T follicular helper cell (primary cell): ENCODE measurements at regions not wholly inside any gene's neighbourhood (a gene's known extent, or its start where the extent isn't known, plus 50 kb on each side); places are given as distances from the start of the nearest gene placed in this dataset.
"Not testable (repeated sequence)": the region's sequence is repeated elsewhere in the genome, so short reads cannot be mapped to it uniquely, and the experiment has no call there.

Source experiments
- DNase-seq: peaks from one replicate; pipeline ENCODE4 v3.0.0-alpha.2; 2020; ENCODE audit warnings: low read depth

DNA sequence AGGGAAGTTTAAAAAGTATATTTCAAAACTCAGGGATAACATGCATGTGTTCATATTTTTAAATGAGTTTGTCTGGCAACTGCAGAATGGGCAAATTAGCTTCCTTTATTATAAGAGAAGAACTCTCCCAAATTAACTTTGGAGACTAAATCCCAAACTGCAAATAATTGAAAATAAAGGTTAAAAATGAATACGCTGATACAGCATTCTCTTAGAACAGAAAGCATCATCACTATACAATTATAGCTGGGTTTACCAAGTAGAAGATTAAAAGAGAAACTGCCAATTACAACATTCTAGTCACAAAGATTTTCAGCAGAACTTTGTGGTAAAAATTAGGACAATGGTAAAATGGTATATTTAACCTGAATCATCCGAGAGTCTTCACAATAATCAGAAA, 73.3 kb downstream of the OLFM4 start:
- DNase-seq: no peak

DNA sequence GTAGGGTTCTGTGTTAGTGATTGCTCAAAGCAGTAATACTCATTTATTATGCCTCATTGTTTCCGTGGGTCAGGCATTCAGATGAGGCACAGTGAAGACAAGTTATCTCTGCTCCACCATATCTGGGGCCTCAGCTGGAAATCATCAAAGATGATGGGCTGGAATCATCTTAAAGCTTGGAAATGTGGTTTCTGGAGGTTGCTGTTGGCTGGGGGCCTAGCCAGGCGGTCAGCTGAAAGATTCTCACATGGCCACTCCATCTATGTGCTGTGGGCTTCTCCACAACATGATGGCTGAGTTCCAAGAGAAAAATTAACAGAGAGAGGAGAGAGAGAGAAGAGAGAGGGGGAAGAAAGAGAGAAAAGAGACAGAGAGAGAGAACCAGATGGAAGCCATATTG, 75.5 kb downstream of the OLFM4 start:
- DNase-seq: no peak

DNA sequence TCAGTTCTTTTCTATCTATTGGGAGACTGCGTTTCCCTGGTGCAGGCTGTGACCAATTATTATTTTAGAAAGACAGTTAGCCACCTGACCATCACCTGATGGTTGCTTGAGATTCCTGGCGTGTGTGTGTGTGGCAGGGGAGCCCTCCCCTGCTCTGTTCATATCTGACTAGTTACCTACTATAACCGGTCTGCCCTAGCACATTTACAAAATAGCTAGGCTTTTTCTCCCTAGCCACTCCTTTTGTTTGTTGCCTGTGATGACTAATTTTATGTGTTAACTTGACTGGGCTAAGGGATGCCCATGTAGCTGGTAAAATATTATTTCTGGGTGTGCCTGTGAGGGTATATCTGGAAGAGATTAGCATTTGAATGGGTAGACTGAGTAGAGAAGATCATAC, 76.9 kb downstream of the OLFM4 start:
- DNase-seq: no peak

GRCh38 chr13:53105890-53106289, 77.3 kb downstream of the OLFM4 start:
- DNase-seq: no peak

GRCh38 chr13:53110181-53110580, 81.6 kb downstream of the OLFM4 start:
- DNase-seq: no peak

- DNase-seq: no peak
Observed at GRCh38 chr13:53110614-53111013, 82.0 kb downstream of the OLFM4 start.

- DNase-seq: no peak
Observed at GRCh38 chr13:53112522-53112921, 83.9 kb downstream of the OLFM4 start.

GRCh38 chr13:53117048-53117447, 88.4 kb downstream of the OLFM4 start:
- not testable (repeated sequence) for DNase-seq

- no peak for DNase-seq
Observed at GRCh38 chr13:53121131-53121773, 92.6 kb downstream of the OLFM4 start.

DNA sequence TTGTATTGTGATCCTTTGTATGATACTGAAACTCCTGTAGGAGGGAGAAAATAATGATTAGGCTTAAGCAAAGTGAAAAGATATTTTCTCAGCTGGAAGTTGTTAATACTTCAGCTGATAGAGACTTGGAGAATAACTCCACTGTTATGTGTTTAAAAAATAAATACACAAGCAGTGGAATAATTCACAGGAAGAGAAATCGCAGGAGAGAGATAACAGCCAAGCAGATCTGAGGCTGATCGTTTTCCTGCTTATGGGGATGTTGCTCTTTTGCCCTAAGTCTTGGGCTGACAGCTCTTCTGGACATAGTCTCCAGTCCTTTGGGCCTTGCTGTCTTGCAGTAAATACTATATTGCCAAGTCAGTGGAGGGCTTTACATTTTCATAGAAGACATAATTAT, 93.3 kb downstream of the OLFM4 start:
- no peak for DNase-seq

GRCh38 chr13:53123536-53123935, 94.9 kb downstream of the OLFM4 start:
- DNase-seq: no peak

- DNase-seq: no peak
Observed at GRCh38 chr13:53124623-53125022, 96.0 kb downstream of the OLFM4 start.

- no peak for DNase-seq
Observed at GRCh38 chr13:53126841-53127245, 98.2 kb downstream of the OLFM4 start.

DNA sequence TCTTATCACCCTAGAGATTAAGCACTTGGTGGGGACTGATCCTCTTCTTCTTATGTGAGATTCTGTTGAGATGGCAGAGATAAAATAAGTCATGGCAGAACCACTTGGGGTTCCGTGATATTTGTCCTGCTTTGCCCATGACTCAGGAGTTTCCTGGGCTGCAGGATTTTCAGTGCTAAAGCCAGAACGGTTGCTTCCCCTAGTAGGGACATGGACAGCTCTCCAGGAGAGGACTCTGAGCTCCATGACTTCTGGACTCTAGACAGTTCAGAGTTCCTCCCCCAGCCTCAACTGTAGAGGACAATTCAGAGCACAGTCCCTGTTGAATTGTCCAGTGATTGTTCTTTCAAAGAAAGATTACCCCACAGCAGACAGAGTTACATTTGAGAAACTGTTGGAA, 98.8 kb downstream of the OLFM4 start:
- DNase-seq: no peak

DNA sequence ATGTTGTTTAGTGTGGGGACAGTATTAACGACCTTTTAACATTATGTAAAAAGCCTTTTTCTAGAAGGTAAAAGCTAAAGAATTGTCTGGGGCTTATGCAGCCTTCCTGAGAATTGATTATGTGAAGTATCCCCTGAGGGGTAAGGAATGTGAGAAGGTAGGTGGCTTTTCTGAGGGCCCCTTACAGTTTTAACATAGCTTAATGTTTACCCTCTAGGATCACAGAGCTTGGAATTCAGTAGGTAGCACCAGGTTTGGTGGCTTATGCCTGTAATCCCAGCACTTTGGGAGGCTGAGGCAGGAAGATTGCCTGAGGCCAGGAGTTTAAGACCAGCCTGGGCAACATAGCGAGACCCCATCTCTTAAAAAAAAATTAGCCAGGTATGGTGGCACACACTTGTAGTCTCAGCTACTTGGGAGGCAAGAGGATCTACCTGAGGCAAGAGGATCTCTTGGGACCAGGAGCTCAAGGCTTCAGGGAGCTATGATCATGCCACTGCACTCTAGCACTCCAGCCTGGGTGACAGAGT, 101.3 kb downstream of the OLFM4 start:
- DNase-seq: no peak

DNA sequence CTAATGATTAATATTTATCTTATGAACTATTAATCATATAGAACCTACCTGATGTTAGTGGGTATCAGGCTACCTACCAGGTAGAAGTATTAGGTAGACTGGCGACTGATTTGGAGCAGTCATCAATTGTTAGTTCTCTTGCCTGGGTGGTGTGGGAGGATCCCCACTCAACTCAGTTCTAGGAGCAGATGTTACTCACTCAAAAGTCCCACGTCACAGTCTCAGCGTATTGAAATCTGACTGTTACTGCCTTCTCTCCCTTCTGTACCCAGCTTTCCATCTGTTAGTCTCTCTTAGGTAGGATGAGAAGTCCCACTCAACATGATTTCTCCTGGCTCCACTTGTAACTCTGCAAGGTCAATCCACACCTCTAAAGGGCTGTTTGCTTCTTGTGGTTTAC, 102.7 kb downstream of the OLFM4 start:
- DNase-seq: no peak

GRCh38 chr13:53135301-53135700, 106.7 kb downstream of the OLFM4 start:
- no peak for DNase-seq

GRCh38 chr13:53136554-53137215, 108.1 kb downstream of the OLFM4 start:
- DNase-seq: no peak

- no peak for DNase-seq
Observed at GRCh38 chr13:53137779-53138178, 109.2 kb downstream of the OLFM4 start.

GRCh38 chr13:53138376-53139036, 109.9 kb downstream of the OLFM4 start:
- DNase-seq: no peak

DNA sequence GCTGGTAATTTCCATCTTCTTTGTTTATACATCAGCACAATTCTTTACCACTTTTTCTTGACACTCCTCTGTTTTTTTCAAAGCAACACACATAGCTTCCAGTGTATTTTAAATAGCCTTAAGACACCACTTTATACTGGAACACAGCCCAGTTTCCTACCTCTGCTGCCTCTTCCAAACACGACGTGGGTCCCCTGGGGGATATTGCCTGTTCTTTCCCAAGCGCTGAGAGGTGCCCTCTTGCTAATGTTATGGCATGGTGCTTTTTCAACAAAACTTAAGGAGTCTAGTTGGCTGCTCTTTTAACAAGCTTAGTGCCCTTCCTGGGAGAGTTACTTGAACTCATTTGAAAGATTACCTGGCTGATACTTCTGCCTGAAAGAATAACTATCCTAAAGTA, 112.7 kb downstream of the OLFM4 start:
- no peak for DNase-seq

DNA sequence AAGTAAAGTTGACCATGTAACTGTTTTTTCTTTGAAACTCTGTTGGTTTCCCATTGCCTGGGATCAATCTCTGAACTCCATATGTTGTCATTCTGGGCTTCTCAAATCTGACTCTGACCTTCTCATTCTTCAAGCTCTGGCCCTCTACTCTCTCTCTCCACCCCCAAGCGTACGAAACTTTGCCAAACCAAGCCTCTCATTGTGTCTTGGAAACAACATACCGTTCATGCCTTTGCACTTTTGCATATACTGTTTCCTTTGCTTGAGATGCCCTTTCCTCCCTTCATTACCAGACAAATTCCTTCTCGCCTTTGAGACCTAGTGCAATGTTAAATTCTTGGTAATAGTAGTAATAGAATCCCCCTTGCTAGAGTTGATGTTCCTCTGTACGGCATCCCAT, 113.7 kb downstream of the OLFM4 start:
- no peak for DNase-seq

DNA sequence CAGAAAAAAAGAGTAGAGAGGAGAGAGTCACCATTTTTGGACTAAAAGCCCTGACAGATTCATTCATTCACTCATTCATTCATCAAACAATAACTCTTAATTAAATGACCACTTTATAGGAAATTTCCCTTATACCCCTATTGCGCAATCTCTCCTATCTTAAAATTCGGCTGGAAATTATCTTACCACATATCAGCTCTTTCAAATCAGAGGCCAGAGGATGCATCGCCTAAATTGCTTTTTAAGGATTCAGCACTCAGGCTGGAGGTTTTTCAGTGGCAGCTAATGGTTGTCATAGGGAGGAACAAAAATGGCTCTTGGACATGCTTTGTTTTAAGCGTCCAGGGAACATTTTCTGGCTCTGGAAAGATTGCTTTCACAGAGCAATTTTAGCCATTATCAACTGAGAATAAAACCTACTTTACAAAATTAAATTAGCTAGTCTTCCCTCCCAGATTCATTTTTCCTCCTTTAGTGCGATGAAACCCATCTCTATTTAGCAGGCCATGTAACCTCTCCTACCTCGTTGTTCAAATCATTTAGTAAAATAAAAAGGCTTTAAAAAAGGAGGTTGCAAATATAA, 115.2 kb downstream of the OLFM4 start:
- no peak for DNase-seq
